ENCODE measurements at regions not wholly inside any gene's neighbourhood (a gene's known extent, or its start where the extent isn't known, plus 50 kb on each side); places are given as distances from the start of the nearest gene placed in this dataset.
"Not testable (repeated sequence)": the region's sequence is repeated elsewhere in the genome, so short reads cannot be mapped to it uniquely, and the experiment has no call there.

- H3K4me3 ChIP-seq (ENCODE audit: low read depth, low read length); DNase-seq (ENCODE audit: low read depth): not testable (repeated sequence)
These were observed 101.0 kb downstream of the SMC2 start for GRCh38 chr9:104195142-104195541.

GRCh38 chr9:104200456-104200994 lies 106.4 kb downstream of the SMC2 start:
- no peak overlapping the region for H3K4me3 ChIP-seq (ENCODE audit: low read depth, low read length)
- DNase-seq (ENCODE audit: low read depth) = no peak
- TF ChIP-seq CTCF (IDR thresholded peaks at IDR 0.05; ENCODE audit: control insufficient read depth, extremely low read depth, insufficient read depth) = no peak

DNA sequence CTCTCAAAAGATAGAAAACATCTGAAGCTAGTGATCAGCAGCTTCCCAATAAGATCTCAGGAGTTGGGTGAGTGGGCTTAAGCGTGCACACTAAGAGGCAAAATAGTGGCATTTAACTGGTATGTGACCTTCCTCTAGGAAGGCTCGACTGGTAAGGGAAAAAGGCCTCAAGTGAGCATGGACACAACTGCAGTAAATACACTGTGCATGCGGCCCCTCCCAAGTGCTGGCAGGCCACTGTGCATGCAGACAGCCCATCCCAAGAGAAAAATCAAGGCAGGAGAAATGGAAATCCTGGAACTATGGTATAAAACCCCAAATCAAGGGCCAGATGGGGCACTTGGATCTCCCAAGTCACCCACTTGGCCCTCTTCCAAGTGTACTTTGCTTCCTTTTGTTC lies 112.7 kb downstream of the SMC2 start:
- TF ChIP-seq CTCF (IDR thresholded peaks at IDR 0.05; ENCODE audit: control insufficient read depth, extremely low read depth, insufficient read depth) = no peak
- DNase-seq (ENCODE audit: low read depth) = no peak
- H3K4me3 ChIP-seq (ENCODE audit: low read depth, low read length) = no peak overlapping the region

- no peak overlapping the region for H3K4me3 ChIP-seq (ENCODE audit: low read depth, low read length)
- no peak for DNase-seq (ENCODE audit: low read depth)
- no peak for TF ChIP-seq CTCF (IDR thresholded peaks at IDR 0.05; ENCODE audit: control insufficient read depth, extremely low read depth, insufficient read depth)
These were observed 115.3 kb downstream of the SMC2 start for GRCh38 chr9:104209387-104209786.

GRCh38 chr9:104227108-104227507 lies 133.0 kb downstream of the SMC2 start:
- TF ChIP-seq CTCF (IDR thresholded peaks at IDR 0.05; ENCODE audit: control insufficient read depth, extremely low read depth, insufficient read depth) = no peak
- no peak for DNase-seq (ENCODE audit: low read depth)
- no peak overlapping the region for H3K4me3 ChIP-seq (ENCODE audit: low read depth, low read length)

DNA sequence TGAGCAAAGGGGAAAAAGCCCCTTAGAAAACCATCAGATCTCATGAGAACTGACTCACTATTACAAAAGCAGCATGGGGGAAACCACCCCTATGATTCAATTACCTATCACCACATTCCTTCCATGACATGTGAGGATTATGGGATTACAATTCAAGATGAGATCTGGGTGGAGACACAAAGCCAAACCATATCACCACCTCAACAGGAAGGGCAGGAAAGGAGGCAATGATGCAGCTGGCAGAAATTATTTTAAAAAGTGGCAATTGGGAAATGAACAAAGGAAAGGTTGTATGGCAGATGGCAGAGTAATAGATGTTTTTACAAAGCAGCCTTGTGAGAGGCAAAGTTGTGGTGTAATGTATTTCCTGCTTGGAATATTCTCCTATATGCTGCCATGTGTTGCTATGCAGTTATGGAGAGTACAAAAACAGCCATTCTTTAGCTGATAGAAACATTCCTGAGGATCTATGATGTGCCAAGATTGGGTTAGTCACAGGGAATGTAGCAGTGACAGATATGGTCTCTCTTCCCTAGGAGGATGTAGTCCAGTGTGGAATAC lies 138.8 kb downstream of the SMC2 start:
- H3K4me3 ChIP-seq (ENCODE audit: low read depth, low read length) = no peak overlapping the region
- no peak for DNase-seq (ENCODE audit: low read depth)
- TF ChIP-seq CTCF (IDR thresholded peaks at IDR 0.05; ENCODE audit: control insufficient read depth, extremely low read depth, insufficient read depth) = no peak

GRCh38 chr9:104233366-104233765 lies 139.3 kb downstream of the SMC2 start:
- no peak for DNase-seq (ENCODE audit: low read depth)
- no peak for TF ChIP-seq CTCF (IDR thresholded peaks at IDR 0.05; ENCODE audit: control insufficient read depth, extremely low read depth, insufficient read depth)
- no peak overlapping the region for H3K4me3 ChIP-seq (ENCODE audit: low read depth, low read length)

DNA sequence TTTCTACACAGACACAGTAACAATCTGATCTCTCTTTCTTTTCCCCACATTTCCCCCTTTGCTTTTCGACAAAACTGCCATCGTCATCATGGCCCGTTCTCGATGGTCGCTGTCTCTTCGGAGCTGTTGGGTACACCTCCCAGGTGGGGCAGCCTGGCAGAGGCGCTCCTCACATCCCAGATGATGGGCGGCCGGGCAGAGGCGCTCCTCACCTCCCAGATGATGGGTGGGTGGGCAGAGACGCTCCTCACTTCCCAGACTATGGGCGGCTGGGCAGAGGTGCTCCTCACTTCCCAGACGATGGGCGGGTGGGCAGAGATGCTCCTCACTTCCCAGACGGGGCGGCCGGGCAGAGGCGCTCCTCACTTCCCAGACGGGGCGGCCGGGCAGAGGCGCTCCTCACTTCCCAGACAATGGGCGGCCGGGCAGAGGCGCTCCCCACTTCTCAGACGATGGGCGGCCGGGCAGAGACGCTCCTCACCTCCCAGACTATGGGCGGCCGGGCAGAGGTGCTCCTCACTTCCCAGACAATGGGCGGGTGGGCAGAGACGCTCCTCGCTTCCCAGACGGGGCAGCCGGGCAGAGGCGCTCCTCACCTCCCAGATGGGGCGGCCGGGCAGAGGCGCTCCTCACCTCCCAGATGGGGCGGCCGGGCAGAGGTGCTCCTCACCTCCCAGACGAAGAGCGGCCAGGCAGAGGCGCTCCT lies 140.7 kb downstream of the SMC2 start:
- not testable (repeated sequence) for DNase-seq (ENCODE audit: low read depth); H3K4me3 ChIP-seq (ENCODE audit: low read depth, low read length)

- DNase-seq (ENCODE audit: low read depth); H3K4me3 ChIP-seq (ENCODE audit: low read depth, low read length): not testable (repeated sequence)
These were observed 141.4 kb downstream of the SMC2 start for GRCh38 chr9:104235347-104236120.

Data from LNCaP clone FGC (cell line).